Fibroblast of skin of scalp (primary cell): ENCODE measurements at regions not wholly inside any gene's neighbourhood (a gene's known extent, or its start where the extent isn't known, plus 50 kb on each side); places are given as distances from the start of the nearest gene placed in this dataset.

ENCODE experiments used
- DNase-seq: peaks from one replicate; pipeline ENCODE4 v3.0.0-alpha.2; 2013

- no peak for DNase-seq
Observed at GRCh38 chr7:26459540-26460193, 168.0 kb downstream of the SNX10 start.

- no peak for DNase-seq
Observed at GRCh38 chr7:26460351-26461085, 168.9 kb downstream of the SNX10 start.

- DNase-seq = no peak
Observed at GRCh38 chr7:26461518-26461917, 169.9 kb downstream of the SNX10 start.

GRCh38 chr7:26466007-26466406 lies 174.3 kb downstream of the SNX10 start:
- no peak for DNase-seq

- no peak for DNase-seq
Observed at GRCh38 chr7:26467104-26467503, 175.4 kb downstream of the SNX10 start.

GRCh38 chr7:26467541-26467940 lies 175.9 kb downstream of the SNX10 start:
- DNase-seq = no peak

GRCh38 chr7:26468625-26469024 lies 177.0 kb downstream of the SNX10 start:
- DNase-seq = no peak

GRCh38 chr7:26469188-26469587 lies 177.5 kb downstream of the SNX10 start:
- DNase-seq = no peak

- DNase-seq = no peak
Observed at GRCh38 chr7:26470691-26471090, 179.0 kb downstream of the SNX10 start.

GRCh38 chr7:26471306-26472075 lies 179.8 kb downstream of the SNX10 start:
- no peak for DNase-seq

GRCh38 chr7:26472971-26473370 lies 181.3 kb downstream of the SNX10 start:
- no peak for DNase-seq

- DNase-seq = no peak
Observed at GRCh38 chr7:26476271-26476670, 184.6 kb downstream of the SNX10 start.

GRCh38 chr7:26477381-26477990 lies 185.8 kb downstream of the SNX10 start:
- no peak for DNase-seq

GRCh38 chr7:26478550-26478949 lies 186.9 kb downstream of the SNX10 start:
- no peak for DNase-seq

- DNase-seq = no peak
Observed at GRCh38 chr7:26479581-26479980, 187.9 kb downstream of the SNX10 start.

GRCh38 chr7:26480156-26480555 lies 188.5 kb downstream of the SNX10 start:
- no peak for DNase-seq

- no peak for DNase-seq
Observed at GRCh38 chr7:26482927-26483326, 191.3 kb downstream of the SNX10 start.

GRCh38 chr7:26483843-26484242 lies 192.2 kb downstream of the SNX10 start:
- no peak for DNase-seq

- DNase-seq = no peak
Observed at GRCh38 chr7:26485367-26485934, 193.8 kb downstream of the SNX10 start.

GRCh38 chr7:26486153-26486552 lies 194.5 kb downstream of the SNX10 start:
- DNase-seq = no peak

- no peak for DNase-seq
Observed at GRCh38 chr7:26487780-26488515, 196.3 kb downstream of the SNX10 start.

- DNase-seq = no peak
Observed at GRCh38 chr7:26489391-26489790, 197.7 kb downstream of the SNX10 start.
